GM19240 (cell line): ENCODE measurements at regions not wholly inside any gene's neighbourhood (a gene's known extent, or its start where the extent isn't known, plus 50 kb on each side); places are given as distances from the start of the nearest gene placed in this dataset.

Source experiments
- DNase-seq: peaks from one replicate; pipeline ENCODE4 v3.0.0; 2011; ENCODE audit warnings: low spot score; ENCODE audit not compliant: insufficient read length

- no peak for DNase-seq
These were observed 110.0 kb downstream of the ADSS2 start for GRCh38 chr1:244341455-244342450.

- DNase-seq: no peak
These were observed 107.7 kb downstream of the ADSS2 start for GRCh38 chr1:244344001-244344400.

GRCh38 chr1:244346972-244347618 is 104.6 kb downstream of the ADSS2 start:
- DNase-seq: no peak

GRCh38 chr1:244347942-244348341 is 103.8 kb downstream of the ADSS2 start:
- no peak for DNase-seq

- no peak for DNase-seq
These were observed 102.6 kb downstream of the ADSS2 start for GRCh38 chr1:244349103-244349531.

GRCh38 chr1:244349581-244350001 is 102.1 kb downstream of the ADSS2 start:
- no peak for DNase-seq

GRCh38 chr1:244350027-244350426 is 101.7 kb downstream of the ADSS2 start:
- no peak for DNase-seq

GRCh38 chr1:244352156-244352830 is 99.4 kb downstream of the ADSS2 start:
- DNase-seq: no peak

- peak; percentile 28 for DNase-seq
These were observed 98.1 kb downstream of the ADSS2 start for GRCh38 chr1:244353551-244354091.

- DNase-seq: no peak
These were observed 96.9 kb downstream of the ADSS2 start for GRCh38 chr1:244354810-244355278.

- DNase-seq: no peak
These were observed 95.3 kb downstream of the ADSS2 start for GRCh38 chr1:244356376-244356775.
